Keratinocyte (primary cell): ENCODE measurements at regions not wholly inside any gene's neighbourhood (a gene's known extent, or its start where the extent isn't known, plus 50 kb on each side); places are given as distances from the start of the nearest gene placed in this dataset.

Experiments used
- CTCF ChIP-seq, 3 experiments: IDR thresholded peaks in 1 of 3; conservative IDR thresholded peaks in 1 of 3; optimal IDR thresholded peaks in 1 of 3; 2 replicates in 2 of 3; 3 replicates in 1 of 3; pipeline versions ENCODE3 to v1.5.1; 2011; ENCODE audit warnings: low read length in 3 of 3, mild to moderate bottlenecking in 3 of 3, moderate library complexity in 2 of 3, control low read depth in 1 of 3, inconsistent platforms in 1 of 3; ENCODE audit not compliant: insufficient read depth in 2 of 3; ENCODE audit errors: extremely low read depth in 1 of 3
- EZH2 ChIP-seq: IDR thresholded peaks from one replicate; pipeline ENCODE4 v1.6.1; 2012; ENCODE audit warnings: inconsistent platforms, mild to moderate bottlenecking, low read length, moderate library complexity

GRCh38 chr1:56072310-56072709 is 507.1 kb downstream of the PLPP3 start:
- TF ChIP-seq CTCF (optimal IDR thresholded peaks at IDR 0.05 in 1 of 3, IDR thresholded peaks at IDR 0.05 in 1 of 3, conservative IDR thresholded peaks at IDR 0.05 in 1 of 3; ENCODE audit: extremely low read depth in 1 of 3, insufficient read depth in 2 of 3, low read length in 3 of 3) (no peak), EZH2 (no peak)
